Caco-2 (cell line): ENCODE measurements at regions not wholly inside any gene's neighbourhood (a gene's known extent, or its start where the extent isn't known, plus 50 kb on each side); places are given as distances from the start of the nearest gene placed in this dataset.

Source experiments
- BruUV-seq: library from RNA; stranded (reverse); fragments of 400-500 nt; replicated peaks from 2 replicates; lab custom pipeline; 2021; lab: Mats Ljungman, UMichigan
- CTCF ChIA-PET: fragments of 300-600 bp; sonication (Branson Sonifier 250); formaldehyde crosslinking; loops from one replicate; lab custom pipeline; 2022; ENCODE audit warnings: antibody characterized with exemption; lab: Charles Lee
- POLR2A ChIA-PET: fragments of 300-600 bp; sonication (Branson Sonifier 250); formaldehyde crosslinking; loops from one replicate; lab custom pipeline; 2022; ENCODE audit warnings: antibody characterized with exemption; lab: Charles Lee
- DNase-seq, 2 experiments: peaks; one replicate each; pipeline versions ENCODE4 v3.0.0 to v3.0.0-alpha.2; 2020 to 2022
- H3K27me3 ChIP-seq: replicated peaks from 2 replicates; pipeline ENCODE4 v1.6.0; 2011; ENCODE audit warnings: low read length; ENCODE audit not compliant: control insufficient read depth, insufficient read depth
- H3K36me3 ChIP-seq: 2 replicates; pipeline ENCODE4 v1.5.1; 2011; ENCODE audit warnings: low read length; ENCODE audit not compliant: control insufficient read depth, insufficient read depth
- H3K4me1 ChIP-seq: fragments of 250-450 bp; sonication (Bioruptor Pico); 2 replicates; pipeline ENCODE4 v1.5.1; 2020; ENCODE audit warnings: mild to moderate bottlenecking
- H3K4me3 ChIP-seq: 2 replicates; pipeline ENCODE4 v1.5.1; 2011; ENCODE audit warnings: low read depth, mild to moderate bottlenecking, control low read depth, low read length
- H3K9me3 ChIP-seq: fragments of 250-450 bp; sonication (Bioruptor Pico); 2 replicates; pipeline ENCODE4 v1.5.1; 2020; ENCODE audit warnings: mild to moderate bottlenecking, moderate library complexity
- H3K27ac Mint-ChIP-seq: one replicate; pipeline ENCODE4 v1.8.0; 2022; ENCODE audit warnings: mixed read lengths; ENCODE audit not compliant: unreplicated experiment
- H3K27me3 Mint-ChIP-seq: one replicate; pipeline ENCODE4 v1.8.0; 2022; ENCODE audit warnings: mixed read lengths; ENCODE audit not compliant: insufficient read depth, unreplicated experiment
- H3K36me3 Mint-ChIP-seq: one replicate; pipeline ENCODE4 v1.8.0; 2022; ENCODE audit warnings: mild to moderate bottlenecking, mixed read lengths; ENCODE audit not compliant: insufficient read depth, unreplicated experiment
- H3K4me1 Mint-ChIP-seq: one replicate; pipeline ENCODE4 v1.8.0; 2022; ENCODE audit warnings: low read depth, mixed read lengths; ENCODE audit not compliant: unreplicated experiment
- H3K4me3 Mint-ChIP-seq: one replicate; pipeline ENCODE4 v1.8.0; 2022; ENCODE audit warnings: mild to moderate bottlenecking, moderate library complexity, mixed read lengths; ENCODE audit not compliant: unreplicated experiment
- H3K9me3 Mint-ChIP-seq: one replicate; pipeline ENCODE4 v1.8.0; 2022; ENCODE audit warnings: mixed read lengths; ENCODE audit not compliant: unreplicated experiment
- CTCF ChIP-seq, 2 experiments: fragments of 200-600 bp in 1 of 2; IDR thresholded peaks; 1 replicate in 1 of 2; 2 replicates in 1 of 2; pipeline versions ENCODE4 v1.5.1 to v1.8.0; 2011 to 2022; ENCODE audit warnings: antibody characterized with exemption in 1 of 2, control low read depth in 1 of 2, inconsistent platforms in 1 of 2, low read depth in 1 of 2, low read length in 1 of 2, mild to moderate bottlenecking in 1 of 2, moderate library complexity in 1 of 2; ENCODE audit not compliant: insufficient read depth in 1 of 2, severe bottlenecking in 1 of 2, unreplicated experiment in 1 of 2
- intact Hi-C: fragments of 100-400 bp; cut with micrococcal nuclease; formaldehyde crosslinking; loops from one replicate; pipeline ENCODE4 v1.10.0; 2022; ENCODE audit not compliant: unreplicated experiment

GRCh38 chrX:40485102-40485826, 95.5 kb upstream of the ATP6AP2 start:
- Histone ChIP-seq H3K4me1 (no peaks in the 10 kb centered on the region), H3K36me3 (no peaks in the 10 kb centered on the region), H3K9me3 (no peaks in the 10 kb centered on the region), H3K27me3 (no peaks in the 10 kb centered on the region), H3K4me3 (no peak overlapping the region)
- CTCF ChIA-PET: no interaction called here
- no peaks in the 10 kb centered on the region for H3K36me3 Mint-ChIP-seq
- no peaks in the 10 kb centered on the region for H3K4me1 Mint-ChIP-seq
- no peaks in the 10 kb centered on the region for H3K9me3 Mint-ChIP-seq
- no peak for DNase-seq
- BruUV-seq: no TSS peak
- POLR2A ChIA-PET: no interaction called here
- H3K27ac Mint-ChIP-seq: no peak overlapping the region
- intact Hi-C loops: no loop called here
- no peaks in the 10 kb centered on the region for H3K27me3 Mint-ChIP-seq
- H3K4me3 Mint-ChIP-seq: no peak overlapping the region
- TF ChIP-seq CTCF (IDR thresholded peaks at IDR 0.05; ENCODE audit: insufficient read depth in 1 of 2, low read depth in 1 of 2, low read length in 1 of 2, severe bottlenecking in 1 of 2, unreplicated experiment in 1 of 2): no peak

- Mint-ChIP-seq H3K36me3 (no peaks in the 10 kb centered on the region), H3K4me1 (no peaks in the 10 kb centered on the region), H3K9me3 (no peaks in the 10 kb centered on the region), H3K27me3 (no peaks in the 10 kb centered on the region), H3K4me3 (no peak overlapping the region), H3K27ac (no peak overlapping the region)
- no peak for DNase-seq
- intact Hi-C loops: no loop called here
- no peaks in the 10 kb centered on the region for H3K36me3 ChIP-seq
- no TSS peak for BruUV-seq
- ChIA-PET CTCF (no interaction called here), POLR2A (no interaction called here)
- no peaks in the 10 kb centered on the region for H3K4me1 ChIP-seq
- H3K4me3 ChIP-seq: no peak overlapping the region
- H3K27me3 ChIP-seq: no peaks in the 10 kb centered on the region
- no peak for TF ChIP-seq CTCF (IDR thresholded peaks at IDR 0.05; ENCODE audit: insufficient read depth in 1 of 2, low read depth in 1 of 2, low read length in 1 of 2, severe bottlenecking in 1 of 2, unreplicated experiment in 1 of 2)
- no peaks in the 10 kb centered on the region for H3K9me3 ChIP-seq
Measured at GRCh38 chrX:40484408-40485091, 96.2 kb upstream of the ATP6AP2 start.

- Mint-ChIP-seq H3K4me1 (no peaks in the 10 kb centered on the region), H3K27ac (no peak overlapping the region), H3K36me3 (no peaks in the 10 kb centered on the region), H3K4me3 (no peak overlapping the region), H3K27me3 (no peaks in the 10 kb centered on the region), H3K9me3 (no peaks in the 10 kb centered on the region)
- ChIA-PET POLR2A (no interaction called here), CTCF (no interaction called here)
- DNase-seq: no peak
- no peaks in the 10 kb centered on the region for H3K27me3 ChIP-seq
- TF ChIP-seq CTCF (IDR thresholded peaks at IDR 0.05; ENCODE audit: insufficient read depth in 1 of 2, low read depth in 1 of 2, low read length in 1 of 2, severe bottlenecking in 1 of 2, unreplicated experiment in 1 of 2): no peak
- H3K36me3 ChIP-seq: no peaks in the 10 kb centered on the region
- no TSS peak for BruUV-seq
- H3K9me3 ChIP-seq: no peaks in the 10 kb centered on the region
- intact Hi-C loops: no loop called here
- no peak overlapping the region for H3K4me3 ChIP-seq
- H3K4me1 ChIP-seq: no peaks in the 10 kb centered on the region
Measured at GRCh38 chrX:40483502-40483901, 97.3 kb upstream of the ATP6AP2 start.
